ENCODE measurements at regions not wholly inside any gene's neighbourhood (a gene's known extent, or its start where the extent isn't known, plus 50 kb on each side); places are given as distances from the start of the nearest gene placed in this dataset.

GRCh38 chr1:184141361-184141880 is 89.9 kb downstream of the TSEN15 start:
- DNase-seq: no peak

DNA sequence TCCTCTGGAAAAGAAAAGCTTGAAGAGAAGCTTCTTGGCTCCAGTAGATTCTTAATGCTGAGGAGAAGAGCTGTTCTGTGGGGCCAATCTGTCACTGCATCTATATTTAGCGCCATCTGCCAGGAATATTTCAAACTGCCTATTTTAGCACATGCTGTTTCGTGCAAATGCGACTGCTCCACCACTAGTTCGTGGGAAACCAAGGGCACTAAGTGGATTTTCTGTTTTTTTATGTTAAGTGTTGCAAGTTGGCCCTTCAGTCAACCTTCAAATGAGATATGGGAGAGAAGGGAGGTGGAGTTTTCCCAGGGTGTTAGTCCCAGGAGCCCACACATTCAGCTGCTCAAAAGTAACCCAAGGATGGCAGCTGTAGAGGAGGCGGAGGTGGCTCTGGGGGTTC is 91.9 kb downstream of the TSEN15 start:
- DNase-seq: no peak

- no peak for DNase-seq
Measured at GRCh38 chr1:184145083-184145482, 93.6 kb downstream of the TSEN15 start.

GRCh38 chr1:184146202-184146601 is 94.7 kb downstream of the TSEN15 start:
- DNase-seq: no peak

- DNase-seq: no peak
Measured at GRCh38 chr1:184150776-184151531, 99.4 kb downstream of the TSEN15 start.

GRCh38 chr1:184152434-184152898 is 100.9 kb downstream of the TSEN15 start:
- no peak for DNase-seq

- no peak for DNase-seq
Measured at GRCh38 chr1:184152974-184153373, 101.4 kb downstream of the TSEN15 start.

DNA sequence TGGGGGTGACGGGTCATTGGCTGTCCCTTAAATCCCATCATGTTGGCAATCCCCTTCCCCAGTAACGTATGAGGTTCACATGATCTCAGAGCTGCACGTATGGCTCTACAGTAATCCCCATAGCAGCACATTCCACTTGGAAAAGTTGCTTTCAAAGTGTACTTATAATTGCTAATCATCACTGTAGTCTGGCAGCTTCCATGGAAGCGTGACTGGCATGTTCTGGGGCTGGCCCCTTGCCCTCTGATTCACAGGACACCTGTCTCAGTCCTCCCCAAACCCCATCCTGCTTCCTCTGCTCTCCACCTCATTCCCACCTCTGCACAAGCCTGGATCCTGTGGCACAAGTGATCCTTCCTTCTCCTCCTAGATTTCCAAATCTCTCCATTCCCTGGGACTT is 102.2 kb downstream of the TSEN15 start:
- DNase-seq: no peak

DNA sequence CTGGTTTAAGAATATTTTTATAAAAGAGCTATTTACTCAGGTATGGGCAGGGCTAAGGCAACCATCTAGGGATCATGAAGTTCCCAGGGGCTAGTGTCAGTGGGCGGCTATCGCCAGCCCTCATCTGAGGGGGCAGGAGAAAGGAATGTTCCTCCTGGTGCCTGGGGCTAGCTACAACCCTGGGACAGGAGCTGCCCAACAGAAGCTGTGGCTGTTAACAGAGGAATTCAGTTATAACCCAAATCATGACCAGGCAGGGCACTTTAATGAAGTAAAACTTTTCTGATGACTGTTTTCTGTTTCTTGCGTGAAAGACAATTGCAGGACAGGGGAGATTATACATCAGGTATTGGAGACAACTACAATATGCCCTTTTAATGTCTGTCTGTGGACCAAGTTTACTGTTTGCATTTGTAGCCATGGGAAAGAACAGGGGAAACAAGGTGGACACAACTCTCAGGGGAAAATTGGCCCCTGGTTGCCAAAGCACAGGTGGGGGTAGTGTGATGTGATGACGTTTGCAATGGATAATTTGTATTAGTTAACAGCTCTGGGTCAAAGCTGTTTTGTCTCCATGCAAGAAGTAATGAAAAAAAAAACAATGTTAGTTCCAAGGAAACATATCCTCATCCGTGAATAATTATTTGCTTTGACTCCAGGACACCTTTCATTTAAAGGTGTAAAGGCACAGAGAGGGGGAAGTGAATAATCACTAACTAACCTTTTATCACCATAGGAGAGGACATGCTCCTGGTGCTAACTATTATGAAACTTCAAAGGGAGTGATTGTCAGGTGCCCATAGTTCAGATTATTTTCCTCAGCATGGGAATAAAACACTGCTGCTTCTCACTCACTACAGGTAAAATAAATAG is 105.2 kb downstream of the TSEN15 start:
- no peak for DNase-seq

DNA sequence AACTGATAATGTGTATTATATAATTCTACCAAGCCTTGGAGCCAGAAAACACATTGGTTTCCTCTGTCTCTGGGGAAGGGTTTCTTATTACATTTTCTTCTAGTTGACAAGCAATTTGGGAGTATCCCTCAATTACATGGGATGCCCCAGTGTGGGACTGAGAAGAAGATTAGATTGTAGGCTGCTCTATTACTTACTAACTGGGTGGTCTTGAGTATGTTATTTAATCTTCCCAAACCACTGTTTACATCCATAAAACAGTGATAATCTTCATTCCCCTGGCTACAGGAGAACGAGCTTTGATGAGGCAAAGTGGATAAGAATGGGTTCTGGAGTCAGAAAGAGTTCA is 105.8 kb downstream of the TSEN15 start:
- no peak for DNase-seq

DNA sequence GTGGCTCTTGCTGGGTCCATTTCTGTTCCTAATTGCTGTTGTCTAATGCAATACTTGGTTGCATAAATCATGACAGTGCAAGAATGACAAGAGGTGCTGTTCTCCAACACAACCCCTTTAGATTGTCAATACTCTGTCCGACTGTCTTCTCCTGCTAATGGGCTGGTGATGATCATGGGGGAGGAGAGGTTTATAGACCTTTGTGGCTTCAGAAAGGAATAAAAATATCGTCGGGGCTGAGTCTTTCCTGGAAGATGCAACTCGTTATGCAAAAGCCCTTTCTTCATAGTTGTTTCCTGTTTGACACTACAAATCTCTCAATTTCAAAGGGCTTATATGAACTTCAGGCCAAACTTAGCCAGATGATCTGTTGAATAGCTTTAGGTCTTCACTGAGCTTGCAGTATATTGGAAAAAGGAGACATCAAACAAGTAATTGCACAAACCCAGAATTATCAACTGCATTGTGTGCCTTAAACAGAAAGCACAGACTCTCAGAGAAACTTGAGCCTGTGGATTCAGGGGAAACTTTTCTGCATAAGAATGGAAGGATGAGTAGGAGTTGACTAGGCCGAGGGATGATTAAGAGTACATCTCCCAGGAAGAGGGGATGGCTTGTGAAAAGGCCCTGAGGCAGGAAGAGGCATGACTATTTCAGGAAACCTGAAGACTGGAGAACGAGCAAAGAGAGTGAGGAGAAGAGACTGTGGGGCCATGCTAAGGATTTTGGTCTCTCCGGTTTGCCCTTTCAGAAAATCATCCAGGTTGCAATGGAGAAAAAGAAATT is 107.6 kb downstream of the TSEN15 start:
- DNase-seq: no peak

- DNase-seq: no peak
Measured at GRCh38 chr1:184160236-184160635, 108.7 kb downstream of the TSEN15 start.

DNA sequence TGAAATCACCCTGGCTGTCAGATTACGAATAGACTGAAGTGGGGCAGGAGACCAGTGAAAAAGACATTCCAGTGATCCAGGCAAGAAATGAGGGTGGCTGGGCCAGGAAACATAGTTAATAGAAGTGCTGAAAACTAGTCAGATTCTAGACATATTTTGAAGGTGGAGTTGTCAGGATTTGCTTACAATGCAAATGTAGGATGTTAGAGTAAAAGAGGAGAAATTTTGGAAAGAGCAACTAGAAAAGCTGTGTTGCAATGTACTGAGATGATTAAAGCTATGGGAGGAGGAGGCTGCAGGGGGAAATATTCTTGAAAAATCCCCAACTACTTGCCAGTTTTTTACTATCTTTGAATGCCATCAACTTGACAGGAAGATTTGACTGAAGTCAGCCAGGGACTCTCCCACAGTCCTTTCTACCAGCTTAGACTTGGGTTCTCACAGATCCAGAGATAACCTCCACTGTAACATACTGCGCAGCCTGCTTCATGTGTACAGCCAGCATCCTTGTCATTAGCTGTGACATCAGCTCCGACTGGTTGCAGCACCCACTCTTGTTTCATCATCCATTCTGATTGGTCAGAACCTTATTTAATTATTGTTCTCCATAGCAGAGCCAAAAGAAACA is 109.7 kb downstream of the TSEN15 start:
- DNase-seq: no peak

- no peak for DNase-seq
Measured at GRCh38 chr1:184162281-184162680, 110.8 kb downstream of the TSEN15 start.

- no peak for DNase-seq
Measured at GRCh38 chr1:184163674-184164465, 112.3 kb downstream of the TSEN15 start.

DNA sequence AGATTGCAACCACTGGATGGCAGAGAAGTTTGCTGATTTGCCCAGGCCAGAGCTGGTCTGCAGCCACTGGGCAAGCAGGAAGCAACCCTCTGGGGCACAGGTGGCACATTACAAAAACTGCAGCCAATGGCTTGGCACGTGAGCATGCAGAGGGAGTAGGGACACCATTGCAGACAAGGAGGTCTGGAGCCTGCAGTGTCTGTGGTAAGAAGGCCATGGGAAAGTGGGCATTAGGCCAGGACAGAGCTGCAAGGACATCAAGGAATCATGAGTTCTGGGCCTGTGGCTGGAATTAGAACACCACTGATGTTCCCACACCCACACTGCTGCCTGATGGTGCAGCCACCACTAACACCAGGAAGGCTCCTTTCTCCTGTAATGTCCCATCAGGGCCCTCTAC is 113.0 kb downstream of the TSEN15 start:
- no peak for DNase-seq

DNA sequence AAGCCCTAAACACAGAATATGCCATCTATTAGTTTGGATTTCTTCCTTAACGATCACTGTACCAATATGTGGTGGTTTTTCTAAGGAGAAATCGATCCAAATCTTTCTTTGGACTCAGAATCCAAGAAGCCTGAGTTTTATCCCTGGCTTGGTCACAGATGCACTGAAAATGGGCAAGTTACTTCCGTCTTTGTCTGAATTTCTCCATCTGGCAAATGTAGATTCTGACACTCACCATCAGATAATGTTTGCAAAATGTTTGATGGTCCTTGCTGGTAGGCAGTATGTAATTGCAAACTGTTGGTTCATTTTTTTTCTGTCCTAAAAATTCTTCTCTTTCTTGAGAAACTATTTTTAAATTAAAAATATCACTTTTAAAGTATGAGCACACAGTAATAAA is 115.0 kb downstream of the TSEN15 start:
- no peak for DNase-seq

- no peak for DNase-seq
Measured at GRCh38 chr1:184167352-184167751, 115.8 kb downstream of the TSEN15 start.

DNA sequence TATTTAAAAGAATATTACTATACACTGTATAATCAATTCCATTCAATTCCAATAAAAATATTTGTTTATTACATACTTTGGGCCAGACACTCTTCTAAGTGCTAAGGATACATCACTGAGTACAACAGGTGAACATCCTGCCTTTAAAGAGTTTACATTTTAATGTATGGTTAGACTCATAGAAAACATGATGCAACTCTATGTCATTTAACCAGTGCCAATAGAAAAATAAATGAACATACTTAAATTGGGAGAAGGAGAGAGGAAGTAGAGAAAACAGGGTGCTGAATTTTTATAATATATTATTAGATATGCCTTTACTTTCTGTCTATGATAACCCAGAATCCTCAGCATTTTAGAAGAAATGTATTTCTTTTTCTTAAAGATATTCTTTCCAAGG is 119.2 kb downstream of the TSEN15 start:
- DNase-seq: no peak

DNA sequence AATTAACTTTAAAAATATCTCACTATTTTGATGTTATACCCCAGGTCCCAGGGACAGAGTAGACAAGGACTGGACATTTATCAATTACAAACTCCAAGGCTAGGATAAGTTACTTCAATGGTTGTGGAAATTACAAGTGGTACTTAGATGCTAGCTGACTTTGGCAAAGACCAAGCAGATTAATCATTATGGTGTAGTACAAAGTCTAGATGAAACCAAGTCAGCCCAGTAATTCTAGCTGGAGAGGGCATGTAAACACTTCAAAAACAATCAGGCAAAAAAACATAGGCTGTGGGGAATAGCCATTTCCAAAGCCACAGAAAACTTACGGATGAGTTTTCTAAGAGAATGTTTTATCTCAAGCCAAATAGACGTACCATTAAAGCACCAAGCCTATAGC is 124.5 kb downstream of the TSEN15 start:
- no peak for DNase-seq

DNA sequence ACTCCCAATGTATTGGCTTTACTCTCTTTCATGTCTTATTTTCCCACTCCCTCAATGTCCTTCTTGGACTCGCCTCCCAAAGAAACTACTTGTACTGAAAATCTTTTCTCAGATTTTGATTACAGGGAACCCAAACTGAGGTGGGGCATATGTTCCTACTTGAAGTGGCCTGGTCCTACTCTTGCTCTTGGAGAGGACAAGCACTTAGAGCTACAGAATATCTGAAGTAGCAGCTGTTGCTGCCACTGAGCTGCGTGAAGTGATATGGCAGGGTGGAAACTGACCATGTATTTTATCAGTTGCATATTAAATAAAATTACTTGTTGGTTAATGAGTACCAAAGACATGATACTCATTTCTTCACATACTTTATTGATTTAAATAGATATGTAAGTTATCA is 129.5 kb downstream of the TSEN15 start:
- no peak for DNase-seq

DNA sequence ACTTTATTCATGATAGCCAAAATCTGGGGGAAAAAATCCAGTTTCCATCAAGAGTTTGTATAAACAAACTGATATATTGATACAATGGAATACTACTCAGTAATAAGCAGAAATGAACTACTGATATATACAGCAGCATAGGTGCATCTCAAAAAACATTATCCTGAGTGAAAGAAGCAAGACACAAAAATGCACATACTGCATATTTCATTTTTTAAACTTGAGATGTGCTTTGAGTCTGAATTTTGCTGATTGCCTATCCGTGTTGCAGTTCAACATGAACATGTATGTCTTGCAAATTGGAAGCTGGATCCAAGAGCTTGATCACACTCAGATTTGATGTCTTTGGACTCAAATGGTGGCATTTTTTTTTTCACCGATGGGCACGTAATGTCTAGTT is 132.4 kb downstream of the TSEN15 start:
- DNase-seq: no peak
